Stimulated activated CD4-positive, alpha-beta T cell treated with anti-CD3 and anti-CD28 coated beads, Interleukin-4, amount 100 ng/mL, for 48 hours (primary cell): ENCODE measurements at regions not wholly inside any gene's neighbourhood (a gene's known extent, or its start where the extent isn't known, plus 50 kb on each side); places are given as distances from the start of the nearest gene placed in this dataset.
"Not testable (repeated sequence)": the region's sequence is repeated elsewhere in the genome, so short reads cannot be mapped to it uniquely, and the experiment has no call there.

Experiments used
- DNase-seq, 2 donors: peaks; one replicate each; pipeline ENCODE4 v3.0.0-alpha.2; 2020; ENCODE audit warnings: low read depth in 2 of 2

- no peak for DNase-seq
Observed at GRCh38 chr18:34528177-34528576, 181.9 kb upstream of the DTNA start.

DNA sequence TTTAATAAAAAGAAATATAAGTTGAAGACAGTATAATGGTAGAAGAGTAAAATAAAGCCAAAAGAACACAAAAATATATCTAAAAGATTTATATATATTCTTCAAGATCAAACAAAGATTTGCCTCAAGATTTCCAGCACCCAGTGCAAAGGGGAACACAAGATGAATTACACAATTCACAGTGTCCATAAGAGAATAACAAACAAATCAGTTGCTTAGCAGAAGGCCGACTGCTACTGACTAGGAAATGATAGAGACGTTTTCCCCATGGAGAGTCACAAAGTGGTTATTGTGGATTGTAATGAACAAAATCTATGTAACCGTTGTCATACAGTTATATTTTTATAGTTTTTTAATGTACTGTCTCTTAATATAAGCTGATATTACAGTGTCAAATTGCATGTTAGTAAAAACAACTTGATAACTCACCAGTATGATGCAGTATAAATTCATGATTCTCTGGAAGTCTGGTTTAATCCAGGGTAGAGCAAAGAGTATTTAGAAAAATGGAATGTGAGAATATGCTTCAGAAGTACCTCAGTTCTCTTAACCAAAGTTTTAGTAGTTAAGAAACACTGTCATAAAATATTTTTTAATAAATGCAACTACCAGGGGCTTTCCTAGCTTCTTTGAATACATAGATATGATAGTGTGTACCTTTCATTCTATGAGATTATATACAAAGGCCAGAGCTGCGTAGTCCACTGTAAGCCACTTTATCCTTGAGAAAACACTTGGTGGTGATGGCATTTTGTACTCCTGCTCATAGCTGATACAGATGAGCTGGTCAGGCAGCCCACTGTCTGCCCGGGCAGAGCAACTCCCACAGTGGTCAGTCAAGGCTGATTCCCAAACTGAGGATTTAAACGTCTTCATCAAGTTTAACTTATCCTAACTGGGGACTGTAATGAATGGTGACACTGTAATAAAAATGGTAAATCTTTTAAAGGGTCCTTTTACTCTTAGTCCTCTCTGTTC lies 180.5 kb upstream of the DTNA start:
- no peak for DNase-seq

GRCh38 chr18:34531110-34531509 lies 179.0 kb upstream of the DTNA start:
- no peak for DNase-seq

DNA sequence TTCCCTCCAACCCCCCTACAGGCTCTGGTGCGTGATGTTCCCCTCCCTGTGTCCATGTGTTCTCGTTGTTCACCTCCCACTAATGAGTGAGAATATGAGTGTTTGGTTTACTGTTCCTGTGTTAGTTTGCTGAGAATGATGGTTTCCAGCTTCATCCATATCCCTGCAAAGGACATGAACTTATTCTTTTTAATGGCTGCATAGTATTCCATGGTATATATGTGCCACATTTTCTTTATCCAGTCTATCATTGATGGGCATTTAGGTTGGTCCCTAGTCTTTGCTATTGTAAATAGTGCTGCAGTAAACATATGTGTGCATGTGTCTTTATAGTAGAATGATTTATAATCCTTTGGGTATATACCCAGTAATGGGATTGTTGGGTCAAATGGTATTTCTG lies 175.5 kb upstream of the DTNA start:
- not testable (repeated sequence) for DNase-seq

DNA sequence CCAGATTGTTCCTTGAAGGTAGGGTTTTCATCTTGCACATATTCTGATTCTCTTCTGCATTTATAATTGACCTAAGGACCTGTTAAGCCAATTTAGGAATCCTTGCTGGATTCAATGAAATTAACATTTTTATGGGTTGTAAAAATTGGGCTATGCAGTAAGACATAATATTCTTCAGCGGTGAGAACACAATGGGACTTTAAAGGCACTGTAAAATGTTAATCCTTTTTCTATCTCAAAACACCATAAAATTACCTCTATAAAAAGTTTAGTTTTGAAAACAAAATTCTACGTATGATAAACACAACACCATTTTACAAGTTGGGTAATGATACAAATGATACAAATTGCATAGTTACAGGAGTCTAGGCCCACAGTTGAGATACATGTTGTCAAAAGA lies 169.2 kb upstream of the DTNA start:
- no peak for DNase-seq

- no peak for DNase-seq
Observed at GRCh38 chr18:34542625-34543024, 167.5 kb upstream of the DTNA start.

- no peak for DNase-seq
Observed at GRCh38 chr18:34543356-34543755, 166.7 kb upstream of the DTNA start.

GRCh38 chr18:34543945-34544344 lies 166.2 kb upstream of the DTNA start:
- DNase-seq, result no peak

DNA sequence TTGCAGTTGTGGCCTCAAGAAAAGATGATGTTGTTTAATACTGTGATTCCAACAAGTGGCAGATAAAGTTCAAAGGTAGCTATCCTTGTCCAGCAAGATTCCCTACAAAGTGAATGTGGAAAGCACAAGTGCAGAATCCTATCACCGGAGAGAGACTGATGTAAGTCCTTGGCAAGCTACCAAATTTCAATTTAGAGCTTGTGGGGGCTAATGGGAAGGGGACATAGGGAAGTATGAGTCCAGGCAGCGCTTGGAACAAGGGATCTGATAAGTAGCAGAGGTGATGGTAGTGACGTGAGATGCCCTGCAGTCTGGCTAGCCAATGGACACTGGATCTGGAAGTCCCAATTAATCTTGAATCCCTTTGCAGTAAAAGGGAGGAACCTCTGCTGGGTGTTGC lies 165.2 kb upstream of the DTNA start:
- DNase-seq, result no peak

- no peak for DNase-seq
Observed at GRCh38 chr18:34548120-34548972, 161.8 kb upstream of the DTNA start.

DNA sequence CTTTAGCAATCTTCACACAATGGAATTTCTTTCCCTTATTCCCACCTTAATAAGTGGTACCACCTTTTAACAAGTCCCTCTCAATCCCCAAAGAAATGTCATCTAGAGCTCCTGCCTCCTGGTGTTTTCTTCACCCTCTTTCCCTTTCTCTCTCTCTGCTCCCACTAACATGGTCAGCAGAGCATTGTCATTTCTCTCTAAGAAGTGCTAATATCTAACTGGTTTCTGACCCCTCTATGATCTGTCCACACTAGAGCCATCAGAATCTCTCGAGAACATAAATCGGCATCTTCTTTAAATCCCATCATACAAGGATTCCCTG lies 161.2 kb upstream of the DTNA start:
- no peak for DNase-seq

DNA sequence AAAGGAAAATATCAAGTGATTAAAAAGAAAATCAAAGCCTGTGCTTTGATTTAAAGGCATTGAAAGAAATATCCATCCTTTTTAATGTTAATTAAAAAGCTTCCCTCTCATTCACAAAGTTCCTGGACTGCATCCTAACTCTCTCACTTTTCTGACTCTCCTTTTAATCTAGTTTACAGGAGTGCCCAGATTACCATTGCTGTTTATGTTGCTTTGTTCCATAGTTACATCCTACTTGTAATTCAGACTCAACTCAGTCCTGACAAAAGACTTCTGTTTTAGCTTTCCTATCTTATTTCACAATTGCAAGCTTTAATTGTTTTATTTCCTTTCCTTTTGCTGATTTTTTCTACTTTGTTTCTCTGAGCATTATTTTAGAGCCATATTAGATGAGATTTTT lies 160.7 kb upstream of the DTNA start:
- no peak for DNase-seq

DNA sequence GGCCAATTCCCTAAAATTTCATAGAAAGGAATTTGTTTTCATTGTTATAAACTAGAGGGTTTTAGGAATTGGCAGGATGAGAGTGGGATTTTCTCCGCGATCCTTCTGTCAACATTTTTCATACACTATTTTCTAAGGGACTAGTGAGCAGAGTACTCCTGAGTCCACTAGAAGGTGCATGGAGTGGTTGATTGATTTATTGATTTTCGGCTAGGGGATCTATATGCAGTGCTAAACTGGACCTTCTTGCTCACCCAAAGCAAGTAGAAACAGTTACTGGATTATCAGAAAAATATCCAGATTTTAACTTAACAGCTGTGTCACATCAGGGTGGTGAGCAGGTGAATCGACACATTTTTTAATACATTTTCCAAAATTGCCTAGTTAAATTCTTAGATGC lies 159.9 kb upstream of the DTNA start:
- no peak for DNase-seq

DNA sequence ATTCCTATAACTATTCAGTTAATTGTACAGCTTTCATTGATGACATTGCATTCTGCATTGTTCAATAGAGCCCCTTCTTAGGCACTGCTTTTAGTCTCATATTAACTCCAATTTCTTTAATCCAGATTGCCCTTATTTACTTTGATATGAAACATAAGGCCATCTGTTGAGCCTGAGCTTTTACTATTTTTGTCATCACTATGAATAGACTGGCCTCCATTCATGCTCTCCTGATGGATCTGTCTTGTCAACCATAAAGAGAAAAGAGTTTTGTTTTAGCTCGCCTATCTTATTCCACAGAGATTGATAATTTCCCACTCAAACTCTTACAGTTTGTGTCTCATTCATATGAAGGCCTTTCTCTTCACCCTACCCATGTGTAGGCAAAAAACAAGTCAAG lies 159.2 kb upstream of the DTNA start:
- DNase-seq, result no peak

GRCh38 chr18:34551824-34552223 lies 158.3 kb upstream of the DTNA start:
- no peak for DNase-seq

GRCh38 chr18:34562252-34562870 lies 147.7 kb upstream of the DTNA start:
- no peak for DNase-seq

DNA sequence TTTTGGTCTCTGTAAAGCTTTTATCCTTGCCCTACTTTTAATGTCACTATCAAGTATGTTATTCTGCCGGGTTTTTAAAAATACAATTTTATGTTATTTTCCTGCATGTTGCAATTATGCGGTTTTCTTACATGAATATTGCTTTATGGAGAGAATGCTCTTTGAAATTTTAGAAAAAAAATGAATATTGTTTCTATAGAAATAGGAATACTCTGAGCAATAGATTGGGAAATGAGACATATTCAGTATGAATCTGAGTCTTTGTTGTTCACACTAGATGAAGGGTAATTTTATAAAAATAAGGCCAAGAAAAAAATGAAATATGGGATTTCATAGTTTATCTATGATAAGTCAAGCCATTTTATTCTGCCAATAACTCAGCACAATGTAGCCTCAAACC lies 142.2 kb upstream of the DTNA start:
- no peak for DNase-seq

- no peak for DNase-seq
Observed at GRCh38 chr18:34576622-34577021, 133.5 kb upstream of the DTNA start.

DNA sequence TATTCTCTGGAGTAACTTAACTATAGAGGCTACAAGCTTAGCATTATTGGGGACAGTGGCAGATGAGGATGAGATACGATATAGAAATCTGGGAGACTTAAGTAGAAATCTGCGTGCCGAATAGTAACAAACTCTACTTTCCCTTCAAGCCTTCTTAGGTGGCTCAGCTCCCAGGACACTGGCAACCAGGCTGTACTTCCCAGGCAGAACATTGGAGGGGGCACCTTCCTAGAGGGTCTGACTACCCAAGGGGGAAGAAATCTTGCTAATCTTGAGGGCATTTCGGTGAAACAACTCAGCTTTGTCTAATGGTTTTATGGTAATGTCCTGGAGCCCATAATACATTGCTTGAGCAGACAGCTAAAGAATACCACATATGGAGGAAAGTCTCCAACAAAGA lies 126.2 kb upstream of the DTNA start:
- no peak for DNase-seq

GRCh38 chr18:34590503-34590902 lies 119.6 kb upstream of the DTNA start:
- no peak for DNase-seq

DNA sequence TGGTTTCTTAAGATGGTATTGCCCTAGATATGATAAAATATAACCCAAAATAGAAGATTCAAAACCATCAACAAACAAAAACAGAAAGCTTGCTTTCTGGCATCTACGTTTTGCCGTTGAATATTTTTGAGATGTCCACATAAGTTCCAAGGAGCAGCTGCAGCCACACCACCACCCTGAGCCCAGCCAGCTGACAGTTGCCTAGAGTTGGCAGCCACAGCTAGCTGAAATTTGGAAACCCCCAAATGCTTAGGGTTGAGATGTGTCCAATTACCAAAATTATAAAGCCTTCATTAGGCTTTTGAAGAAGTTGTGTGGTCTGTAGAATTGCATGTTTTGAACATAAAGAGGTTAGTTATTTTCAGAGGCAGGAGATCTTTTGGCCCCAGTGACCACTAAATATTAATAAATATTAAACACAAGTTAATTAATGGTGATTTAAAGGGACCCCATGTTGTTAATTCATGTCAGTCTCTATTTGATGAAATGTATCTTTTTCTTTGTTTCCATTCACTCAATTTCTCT lies 118.1 kb upstream of the DTNA start:
- no peak for DNase-seq

DNA sequence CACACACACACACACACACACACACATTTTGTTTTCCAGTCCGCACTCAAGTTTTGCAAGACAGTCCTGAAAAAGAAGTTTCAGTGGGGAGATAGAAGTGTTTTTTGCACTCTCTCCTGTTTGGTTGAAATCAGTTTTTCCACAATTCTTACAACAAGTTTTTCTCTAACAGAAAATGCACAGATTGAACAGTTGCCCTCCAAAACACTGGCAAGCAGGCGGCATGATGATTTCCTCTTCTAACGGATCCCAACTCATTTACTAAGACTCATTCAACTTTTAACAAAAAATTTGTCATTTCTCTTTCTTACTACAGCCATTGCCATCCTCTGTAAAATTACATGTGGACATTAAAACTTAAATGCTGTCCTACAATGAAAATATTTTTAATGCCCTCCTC lies 117.6 kb upstream of the DTNA start:
- DNase-seq, result no peak
